Left ventricle myocardium inferior (tissue), 1 donor: ENCODE measurements at regions not wholly inside any gene's neighbourhood (a gene's known extent, or its start where the extent isn't known, plus 50 kb on each side); places are given as distances from the start of the nearest gene placed in this dataset.

ENCODE experiments used
- DNase-seq: peaks from one replicate; pipeline ENCODE4 v3.0.0-alpha.2; 2020
- H3K27ac ChIP-seq: fragments of 200-600 bp; replicated peaks from 2 replicates; pipeline ENCODE4 v1.8.0; 2021
- H3K27me3 ChIP-seq: fragments of 200-600 bp; 2 replicates; pipeline ENCODE4 v1.8.0; 2021; ENCODE audit warnings: low read depth
- H3K36me3 ChIP-seq: fragments of 200-600 bp; 2 replicates; pipeline ENCODE4 v1.8.0; 2021
- H3K4me1 ChIP-seq: fragments of 200-600 bp; 2 replicates; pipeline ENCODE4 v1.8.0; 2021
- H3K4me3 ChIP-seq: fragments of 200-600 bp; 2 replicates; pipeline ENCODE4 v1.8.0; 2021; ENCODE audit warnings: mild to moderate bottlenecking, moderate library complexity
- H3K9me3 ChIP-seq: fragments of 200-600 bp; replicated peaks from 2 replicates; pipeline ENCODE4 v1.8.0; 2021
- intact Hi-C: fragments of 100-400 bp; cut with micrococcal nuclease; formaldehyde crosslinking; loops from one replicate; pipeline ENCODE4 v1.11.0; 2022
- TF ChIP-seq, protein P1 (sequence below): fragments of 200-600 bp; IDR thresholded peaks from 2 replicates; pipeline ENCODE4 v1.8.0; 2021; ENCODE audit warnings: antibody characterized with exemption, mild to moderate bottlenecking, borderline replicate concordance
- donor health status: DM: no; HTN: yes; CAD: no; lungs with severe emphysema.

- no peak overlapping the region for H3K27ac ChIP-seq
- no peak for DNase-seq
- intact Hi-C loops = no loop called here
- H3K4me3 ChIP-seq = no peak overlapping the region
- H3K27me3 ChIP-seq = peaks cover 5% of the 10 kb centered on the region
- H3K4me1 ChIP-seq = no peaks in the 10 kb centered on the region
- H3K9me3 ChIP-seq = no peaks in the 10 kb centered on the region
- TF ChIP-seq, protein P1, sequence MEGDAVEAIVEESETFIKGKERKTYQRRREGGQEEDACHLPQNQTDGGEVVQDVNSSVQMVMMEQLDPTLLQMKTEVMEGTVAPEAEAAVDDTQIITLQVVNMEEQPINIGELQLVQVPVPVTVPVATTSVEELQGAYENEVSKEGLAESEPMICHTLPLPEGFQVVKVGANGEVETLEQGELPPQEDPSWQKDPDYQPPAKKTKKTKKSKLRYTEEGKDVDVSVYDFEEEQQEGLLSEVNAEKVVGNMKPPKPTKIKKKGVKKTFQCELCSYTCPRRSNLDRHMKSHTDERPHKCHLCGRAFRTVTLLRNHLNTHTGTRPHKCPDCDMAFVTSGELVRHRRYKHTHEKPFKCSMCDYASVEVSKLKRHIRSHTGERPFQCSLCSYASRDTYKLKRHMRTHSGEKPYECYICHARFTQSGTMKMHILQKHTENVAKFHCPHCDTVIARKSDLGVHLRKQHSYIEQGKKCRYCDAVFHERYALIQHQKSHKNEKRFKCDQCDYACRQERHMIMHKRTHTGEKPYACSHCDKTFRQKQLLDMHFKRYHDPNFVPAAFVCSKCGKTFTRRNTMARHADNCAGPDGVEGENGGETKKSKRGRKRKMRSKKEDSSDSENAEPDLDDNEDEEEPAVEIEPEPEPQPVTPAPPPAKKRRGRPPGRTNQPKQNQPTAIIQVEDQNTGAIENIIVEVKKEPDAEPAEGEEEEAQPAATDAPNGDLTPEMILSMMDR = no peak
- H3K36me3 ChIP-seq = no peaks in the 10 kb centered on the region
These were observed 275.6 kb upstream of the C16orf82 start for GRCh38 chr16:26791169-26791568.

DNA sequence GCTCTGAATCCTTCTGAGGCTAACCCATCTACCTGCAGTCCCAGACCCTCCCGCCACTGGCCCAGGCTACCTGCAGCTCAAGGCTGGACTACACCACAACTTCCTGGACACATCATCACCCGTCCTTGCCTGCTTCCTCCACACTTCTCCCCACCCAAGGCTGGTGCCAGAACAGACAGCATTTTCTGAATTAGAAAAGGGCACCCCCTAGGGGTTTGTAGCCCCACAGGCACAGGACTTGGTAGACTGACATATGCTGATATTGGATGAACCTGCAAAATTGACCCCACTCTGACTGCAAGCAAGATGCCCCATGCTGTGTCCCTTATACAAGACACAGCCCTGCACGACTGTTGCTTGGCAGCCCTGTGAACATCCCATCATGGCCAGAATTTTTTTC, 271.5 kb upstream of the C16orf82 start:
- H3K4me3 ChIP-seq = no peak overlapping the region
- TF ChIP-seq, protein P1 = peak; percentile 46
- no peaks in the 10 kb centered on the region for H3K36me3 ChIP-seq
- H3K4me1 ChIP-seq = no peaks in the 10 kb centered on the region
- intact Hi-C loops = no loop called here
- H3K9me3 ChIP-seq = no peaks in the 10 kb centered on the region
- no peak for DNase-seq
- H3K27ac ChIP-seq = no peak overlapping the region
- H3K27me3 ChIP-seq = peaks cover 28% of the 10 kb centered on the region

GRCh38 chr16:26801628-26802027, 265.1 kb upstream of the C16orf82 start:
- TF ChIP-seq, protein P1 = no peak
- Histone ChIP-seq H3K4me1 (no peaks in the 10 kb centered on the region), H3K27ac (no peak overlapping the region), H3K27me3 (peaks cover 42% of the 10 kb centered on the region), H3K36me3 (no peaks in the 10 kb centered on the region), H3K9me3 (peaks cover 3% of the 10 kb centered on the region), H3K4me3 (no peak overlapping the region)
- intact Hi-C loops = no loop called here
- DNase-seq = no peak

DNA sequence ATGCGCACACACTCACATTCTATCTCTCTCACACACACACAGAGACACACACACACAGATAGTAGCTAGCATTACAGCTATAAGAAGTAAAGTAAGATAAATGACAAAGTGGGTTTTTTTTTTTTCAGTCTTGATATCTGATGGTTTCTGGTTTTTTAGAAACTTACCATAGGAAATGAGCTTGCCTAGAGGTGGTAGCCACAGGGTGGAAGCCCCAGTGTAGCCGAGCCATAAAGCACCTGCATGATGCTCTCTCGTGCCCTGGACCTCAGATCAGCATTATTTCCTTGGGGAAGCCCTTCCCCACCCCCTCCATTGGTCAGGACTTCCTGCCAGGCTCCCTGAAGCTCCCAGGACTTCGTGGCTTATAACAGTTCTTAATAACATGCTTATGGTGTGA, 264.3 kb upstream of the C16orf82 start:
- TF ChIP-seq, protein P1 = no peak
- DNase-seq = no peak
- H3K36me3 ChIP-seq = no peaks in the 10 kb centered on the region
- no peaks in the 10 kb centered on the region for H3K4me1 ChIP-seq
- peaks cover 33% of the 10 kb centered on the region for H3K27me3 ChIP-seq
- peaks cover 3% of the 10 kb centered on the region for H3K9me3 ChIP-seq
- intact Hi-C loops = no loop called here
- no peak overlapping the region for H3K27ac ChIP-seq
- H3K4me3 ChIP-seq = no peak overlapping the region

- intact Hi-C loops = no loop called here
- H3K27me3 ChIP-seq = peaks cover 30% of the 10 kb centered on the region
- H3K4me3 ChIP-seq = no peak overlapping the region
- H3K36me3 ChIP-seq = no peaks in the 10 kb centered on the region
- H3K9me3 ChIP-seq = peaks cover 3% of the 10 kb centered on the region
- TF ChIP-seq, protein P1 = no peak
- no peak for DNase-seq
- no peaks in the 10 kb centered on the region for H3K4me1 ChIP-seq
- H3K27ac ChIP-seq = no peak overlapping the region
These were observed 263.8 kb upstream of the C16orf82 start for GRCh38 chr16:26802965-26803364.

GRCh38 chr16:26806657-26807056, 260.1 kb upstream of the C16orf82 start:
- Histone ChIP-seq H3K9me3 (peaks cover under 1% of the 10 kb centered on the region), H3K4me3 (no peak overlapping the region), H3K36me3 (no peaks in the 10 kb centered on the region), H3K27ac (no peak overlapping the region), H3K27me3 (peaks cover 19% of the 10 kb centered on the region), H3K4me1 (no peaks in the 10 kb centered on the region)
- intact Hi-C loops = no loop called here
- DNase-seq = no peak
- TF ChIP-seq, protein P1 = no peak
